ENCODE measurements at regions not wholly inside any gene's neighbourhood (a gene's known extent, or its start where the extent isn't known, plus 50 kb on each side); places are given as distances from the start of the nearest gene placed in this dataset.

DNA sequence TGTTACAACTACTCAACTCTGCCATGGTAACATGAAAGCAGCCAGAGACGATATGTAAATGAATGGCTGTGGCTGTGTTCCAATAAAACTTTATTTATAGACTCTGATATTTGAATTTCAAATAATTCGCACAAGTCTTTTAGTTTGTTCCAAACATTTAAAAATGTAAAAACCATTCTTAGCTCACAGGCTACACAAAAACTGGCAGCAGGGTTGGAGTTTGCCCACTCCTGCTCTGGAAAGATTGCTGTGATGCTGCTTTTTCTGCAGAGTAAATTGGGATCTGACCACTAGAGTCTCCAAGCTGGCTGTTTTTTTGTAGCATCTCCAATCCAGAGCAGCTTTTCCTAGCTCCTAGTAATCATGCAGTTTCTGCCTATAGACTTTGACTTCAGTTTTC lies 157.5 kb downstream of the CHRM3 start:
- Histone ChIP-seq H4K8ac (ENCODE audit: low read depth in 2 of 2, low read length in 2 of 2) (no peak overlapping the region), H3K56ac (ENCODE audit: extremely low read depth, insufficient read depth, low read length) (no peak overlapping the region), H2AK5ac (ENCODE audit: low read depth, low read length) (no peak overlapping the region), H4K20me1 (ENCODE audit: insufficient read depth, low read length) (no peaks in the 10 kb centered on the region), H2BK20ac (ENCODE audit: low read depth, low read length) (no peak overlapping the region), H3K9me1 (ENCODE audit: insufficient read depth, low read length) (no peaks in the 10 kb centered on the region), H3K4ac (ENCODE audit: low read depth, low read length) (no peak overlapping the region), H3K79me1 (ENCODE audit: low read depth in 1 of 2, low read length in 2 of 2) (no peaks in the 10 kb centered on the region), H2BK120ac (ENCODE audit: low read depth, low read length) (no peak overlapping the region), H3K9ac (ENCODE audit: low read depth, low read length) (no peak overlapping the region), H3K4me1 (ENCODE audit: control insufficient read depth, insufficient read depth, low read length) (no peaks in the 10 kb centered on the region), H3K14ac (replicated peaks; ENCODE audit: low read depth, low read length) (no peak overlapping the region), H3K27me3 (ENCODE audit: control insufficient read depth, insufficient read depth, low read length) (no peaks in the 10 kb centered on the region), H2BK15ac (ENCODE audit: low read depth, low read length) (no peak overlapping the region), H2BK5ac (ENCODE audit: low read depth, low read length, poor library complexity, severe bottlenecking) (no peak overlapping the region), H3K36me3 (ENCODE audit: control insufficient read depth, insufficient read depth, low read length) (no peaks in the 10 kb centered on the region), H4K91ac (ENCODE audit: insufficient read depth, low read depth, low read length) (no peak overlapping the region), H3K23ac (ENCODE audit: low read depth, low read length) (no peak overlapping the region), H3K27ac (ENCODE audit: insufficient read depth, low read length) (no peak overlapping the region), H3K4me2 (ENCODE audit: low read depth, low read length) (no peak overlapping the region), H2AK9ac (replicated peaks; ENCODE audit: low read depth, low read length, poor library complexity) (no peak overlapping the region), H3K4me3 (ENCODE audit: insufficient read depth, low read depth, low read length) (no peak overlapping the region), H2AFZ (replicated peaks; ENCODE audit: low read length, poor library complexity) (no peak overlapping the region), H3K18ac (ENCODE audit: low read depth, low read length) (no peak overlapping the region), H4K5ac (ENCODE audit: low read depth, low read length) (no peak overlapping the region), H3K9me3 (ENCODE audit: control insufficient read depth, insufficient read depth, low read length) (peaks cover 6% of the 10 kb centered on the region)
- in situ Hi-C loops (cut with MboI; ENCODE audit: low sequenced_read_pairs) (no loop called here), dilution Hi-C loops (cut with HindIII; ENCODE audit: low sequenced_read_pairs, unreplicated experiment) (no loop called here), intact Hi-C loops (cut with micrococcal nuclease) (no loop called here)
- no peak for TF ChIP-seq CHD1 (IDR thresholded peaks at IDR 0.05; ENCODE audit: low read depth, low read length)
- no peak for TF ChIP-seq NFE2L2 (IDR thresholded peaks at IDR 0.05; ENCODE audit: low read depth, low read length)
- no peak for TF ChIP-seq CEBPB (IDR thresholded peaks at IDR 0.05; ENCODE audit: low read depth, low read length)
- WGBS, 2 experiments (ENCODE audit: extremely low coverage in 2 of 2, insufficient read length in 1 of 2) = no CpG with 5 or more reads among the region's 2 CpGs
- DNase-seq (no peak), ATAC-seq (ENCODE audit: low read depth) (no peak)
- BruUV-seq (replicated peaks) = no TSS peak
- CTCF ChIA-PET = no interaction called here
- POLR2A ChIA-PET (ENCODE audit: unreplicated experiment) = no interaction called here

Measured in IMR-90 (cell line).